ENCODE measurements at regions not wholly inside any gene's neighbourhood (a gene's known extent, or its start where the extent isn't known, plus 50 kb on each side); places are given as distances from the start of the nearest gene placed in this dataset.

DNA sequence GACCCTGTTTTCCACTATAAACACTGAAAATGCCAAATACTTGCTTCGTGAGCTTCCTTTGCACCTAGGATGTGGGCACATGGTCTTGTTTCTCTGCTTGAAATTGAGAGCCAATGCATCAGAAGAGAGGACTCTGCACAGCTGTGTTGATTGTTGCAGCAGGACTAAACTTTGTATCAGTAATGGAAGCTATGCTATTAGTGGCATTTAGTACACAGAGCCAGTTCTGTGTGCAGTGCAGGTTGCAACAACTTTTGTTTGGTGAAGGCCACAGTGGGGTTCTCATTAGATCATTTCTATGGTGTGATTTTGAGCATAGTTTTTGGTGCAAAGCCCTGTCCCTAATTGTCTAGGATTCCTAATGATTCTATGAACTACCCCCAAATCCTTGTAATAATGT is 54.4 kb upstream of the ANKRD17 start:
- TF ChIP-seq, protein P1, sequence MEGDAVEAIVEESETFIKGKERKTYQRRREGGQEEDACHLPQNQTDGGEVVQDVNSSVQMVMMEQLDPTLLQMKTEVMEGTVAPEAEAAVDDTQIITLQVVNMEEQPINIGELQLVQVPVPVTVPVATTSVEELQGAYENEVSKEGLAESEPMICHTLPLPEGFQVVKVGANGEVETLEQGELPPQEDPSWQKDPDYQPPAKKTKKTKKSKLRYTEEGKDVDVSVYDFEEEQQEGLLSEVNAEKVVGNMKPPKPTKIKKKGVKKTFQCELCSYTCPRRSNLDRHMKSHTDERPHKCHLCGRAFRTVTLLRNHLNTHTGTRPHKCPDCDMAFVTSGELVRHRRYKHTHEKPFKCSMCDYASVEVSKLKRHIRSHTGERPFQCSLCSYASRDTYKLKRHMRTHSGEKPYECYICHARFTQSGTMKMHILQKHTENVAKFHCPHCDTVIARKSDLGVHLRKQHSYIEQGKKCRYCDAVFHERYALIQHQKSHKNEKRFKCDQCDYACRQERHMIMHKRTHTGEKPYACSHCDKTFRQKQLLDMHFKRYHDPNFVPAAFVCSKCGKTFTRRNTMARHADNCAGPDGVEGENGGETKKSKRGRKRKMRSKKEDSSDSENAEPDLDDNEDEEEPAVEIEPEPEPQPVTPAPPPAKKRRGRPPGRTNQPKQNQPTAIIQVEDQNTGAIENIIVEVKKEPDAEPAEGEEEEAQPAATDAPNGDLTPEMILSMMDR (IDR thresholded peaks at IDR 0.05): no peak
- no peak for TF ChIP-seq POLR2A (IDR thresholded peaks at IDR 0.05)
